Panc1 (cell line): ENCODE measurements at regions not wholly inside any gene's neighbourhood (a gene's known extent, or its start where the extent isn't known, plus 50 kb on each side); places are given as distances from the start of the nearest gene placed in this dataset.

Source experiments
- CTCF ChIP-seq: fragments of 450-650 bp; IDR thresholded peaks from 2 replicates; pipeline ENCODE4 v1.5.1; 2017; ENCODE audit warnings: mild to moderate bottlenecking
- POLR2AphosphoS5 ChIP-seq: IDR thresholded peaks from 2 replicates; pipeline ENCODE4 v1.6.1; 2012; ENCODE audit warnings: mild to moderate bottlenecking, low read depth, low read length, moderate library complexity
- REST ChIP-seq, 2 experiments: IDR thresholded peaks; 2 replicates each; pipeline ENCODE4 v1.6.1; 2011 to 2012; ENCODE audit warnings: low read depth in 2 of 2, control low read depth in 1 of 2, low read length in 1 of 2, mild to moderate bottlenecking in 1 of 2, moderate library complexity in 1 of 2; ENCODE audit not compliant: insufficient read depth in 1 of 2
- SIN3A ChIP-seq: IDR thresholded peaks from 2 replicates; pipeline ENCODE4 v1.6.1; 2012; ENCODE audit warnings: low read depth, mild to moderate bottlenecking, low read length, moderate library complexity, borderline replicate concordance; ENCODE audit not compliant: insufficient read depth
- TCF7L2 ChIP-seq: IDR thresholded peaks from 2 replicates; pipeline ENCODE4 v1.6.1; 2011; ENCODE audit warnings: mild to moderate bottlenecking, low read depth, low read length, inconsistent platforms

GRCh38 chr15:67011617-67012005 is 53.8 kb upstream of the SMAD3 start:
- TF ChIP-seq REST (IDR thresholded peaks at IDR 0.05; ENCODE audit: insufficient read depth in 1 of 2, low read depth in 2 of 2, low read length in 1 of 2) (no peak), CTCF (no peak), SIN3A (no peak), POLR2AphosphoS5 (no peak), TCF7L2 (no peak)
